Breast epithelium (tissue), 3 donors: ENCODE measurements at regions not wholly inside any gene's neighbourhood (a gene's known extent, or its start where the extent isn't known, plus 50 kb on each side); places are given as distances from the start of the nearest gene placed in this dataset.

Source experiments
- CTCF ChIP-seq, 3 donors: fragments of 450-650 bp; IDR thresholded peaks; one replicate each; pipeline ENCODE4 v1.5.1; 2016 to 2017; ENCODE audit warnings: antibody characterized with exemption in 3 of 3, mild to moderate bottlenecking in 3 of 3, moderate library complexity in 3 of 3
- POLR2A ChIP-seq: fragments of 450-650 bp; IDR thresholded peaks from one replicate; pipeline ENCODE4 v1.6.1; 2016; ENCODE audit warnings: antibody characterized with exemption, mild to moderate bottlenecking, moderate library complexity
- POLR2AphosphoS5 ChIP-seq, 3 donors: sonication (generic); formaldehyde crosslinking; IDR thresholded peaks; one replicate each; pipeline ENCODE4 v1.6.1; 2017; ENCODE audit warnings: antibody characterized with exemption in 3 of 3

DNA sequence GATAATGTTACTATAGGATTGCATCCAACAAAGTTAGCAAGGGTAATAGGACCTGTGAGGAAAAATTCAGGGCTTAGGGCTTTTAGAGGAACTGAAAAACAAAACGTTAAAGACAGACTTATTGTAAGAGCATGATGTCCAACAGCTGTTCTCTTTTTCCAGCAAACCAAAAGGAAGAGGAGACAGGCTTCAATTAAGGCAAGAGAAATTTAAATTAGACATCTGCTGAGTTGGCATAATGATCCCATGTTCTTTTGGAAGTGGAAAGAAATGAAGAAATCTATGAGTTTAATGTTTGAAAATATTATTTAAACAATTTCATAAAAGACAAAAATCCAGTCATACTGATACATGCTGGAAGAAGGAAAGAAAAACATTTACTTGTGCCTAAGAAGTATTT lies 95.7 kb upstream of the HMGCLL1 start:
- TF ChIP-seq CTCF (IDR thresholded peaks at IDR 0.05): no peak
- TF ChIP-seq POLR2A: no peak
- TF ChIP-seq POLR2AphosphoS5 (IDR thresholded peaks at IDR 0.05): no peak
